K562 (cell line): ENCODE measurements at regions not wholly inside any gene's neighbourhood (a gene's known extent, or its start where the extent isn't known, plus 50 kb on each side); places are given as distances from the start of the nearest gene placed in this dataset.

Source experiments
- ATAC-seq: fragments of 200-7000 bp; cut with Tn5 transposase; 3 replicates; pipeline ENCODE4 v1.9.1; 2020; ENCODE audit warnings: moderate library complexity
- BruUV-seq: library from RNA; stranded (reverse); fragments of 400-500 nt; replicated peaks from 2 replicates; lab custom pipeline; 2021; lab: Mats Ljungman, UMichigan
- CTCF ChIA-PET: fragments of 300-600 bp; formaldehyde crosslinking; extraction: SDS; loops from one replicate; lab custom pipeline; 2021; ENCODE audit warnings: low intra/inter-chr PET ratio; lab: Yijun Ruan, JAX
- POLR2A ChIA-PET: fragments of 300-600, 350-650 bp; sonication (Branson Sonifier 250); formaldehyde crosslinking; extraction: SDS; loops from one replicate; lab custom pipeline; 2021; ENCODE audit warnings: antibody characterized with exemption, inconsistent platforms; lab: Yijun Ruan, JAX
- DNase-seq, 4 experiments: peaks; one replicate each; pipeline versions ENCODE4 v3.0.0 to v3.0.0-alpha.2; 2011 to 2018; ENCODE audit warnings: low spot score in 3 of 4, mixed read lengths in 3 of 4; ENCODE audit errors: extremely low read depth in 1 of 4
- FAIRE-seq: peaks from 2 replicates; lab custom pipeline; 2011; peaks lifted over from hg19 to GRCh38; lab: Jason Lieb, UNC
- H2AFZ ChIP-seq: 2 replicates; pipeline ENCODE4 v1.6.0; 2011; ENCODE audit warnings: low read depth, low read length, control low read depth, inconsistent platforms
- H3K27ac ChIP-seq: fragments of 200-600 bp; 3 replicates; pipeline ENCODE4 v1.8.0; 2011; ENCODE audit warnings: low read depth, mild to moderate bottlenecking, control low read depth, inconsistent platforms, low read length, moderate library complexity, mixed read lengths; ENCODE audit errors: extremely low read depth
- H3K27me3 ChIP-seq, 2 experiments: fragments of 300-600 bp in 1 of 2; 2 replicates in 1 of 2; 3 replicates in 1 of 2; pipeline versions ENCODE4 v1.6.0 to v1.8.0; 2011; ENCODE audit warnings: inconsistent platforms in 2 of 2, low read length in 2 of 2, mild to moderate bottlenecking in 1 of 2, mixed read lengths in 1 of 2, moderate library complexity in 1 of 2; ENCODE audit not compliant: control insufficient read depth in 2 of 2, insufficient read depth in 2 of 2
- H3K36me3 ChIP-seq: fragments of 300-600 bp; 3 replicates; pipeline ENCODE4 v1.8.0; 2011; ENCODE audit warnings: mild to moderate bottlenecking, low read length, inconsistent platforms; ENCODE audit not compliant: control insufficient read depth, insufficient read depth
- H3K4me1 ChIP-seq, 2 experiments: fragments of 200-600 bp in 1 of 2; replicated peaks in 1 of 2; 2 replicates in 1 of 2; 3 replicates in 1 of 2; pipeline versions ENCODE4 v1.5.1 to v1.8.0; 2011; ENCODE audit warnings: inconsistent platforms in 2 of 2, low read length in 2 of 2, mild to moderate bottlenecking in 1 of 2, mixed read lengths in 1 of 2, moderate library complexity in 1 of 2; ENCODE audit not compliant: control insufficient read depth in 2 of 2, insufficient read depth in 2 of 2
- H3K4me2 ChIP-seq: 2 replicates; pipeline ENCODE4 v1.6.1; 2011; ENCODE audit warnings: low read length, control low read depth, inconsistent platforms, mixed read lengths; ENCODE audit not compliant: insufficient read depth
- H3K4me3 ChIP-seq: fragments of 200-600 bp; sonication (generic), shearing (Covaris generic); 2 replicates; pipeline ENCODE4 v1.5.1; 2016; ENCODE audit warnings: control low read depth, inconsistent platforms
- H3K79me2 ChIP-seq: fragments of 200-600 bp; 3 replicates; pipeline ENCODE4 v1.8.0; 2011; ENCODE audit warnings: low read length, inconsistent platforms; ENCODE audit not compliant: control insufficient read depth, insufficient read depth
- H3K9ac ChIP-seq, 2 experiments: 2 replicates each; pipeline versions ENCODE4 v1.6.0 to v1.6.1; 2011; ENCODE audit warnings: low read depth in 2 of 2, low read length in 2 of 2, control low read depth in 1 of 2, inconsistent platforms in 1 of 2, mild to moderate bottlenecking in 1 of 2, mixed read lengths in 1 of 2; ENCODE audit not compliant: insufficient read depth in 1 of 2
- H3K9me1 ChIP-seq: one replicate; pipeline ENCODE4 v1.6.0; 2011; ENCODE audit warnings: inconsistent platforms, mild to moderate bottlenecking, low read length, moderate library complexity; ENCODE audit not compliant: control insufficient read depth, insufficient read depth
- H3K9me3 ChIP-seq: replicated peaks from 2 replicates; pipeline ENCODE4 v1.5.1; 2011; ENCODE audit warnings: low read depth, low read length, inconsistent platforms; ENCODE audit not compliant: control insufficient read depth, insufficient read depth
- H4K20me1 ChIP-seq: replicated peaks from 2 replicates; pipeline ENCODE4 v1.6.1; 2011; ENCODE audit warnings: low read length, inconsistent platforms, mixed read lengths; ENCODE audit not compliant: control insufficient read depth, insufficient read depth
- ATF3 ChIP-seq, 2 experiments: fragments of 450-650 bp in 1 of 2; sonication (generic) in 1 of 2; formaldehyde crosslinking in 1 of 2; IDR thresholded peaks in 1 of 2; conservative IDR thresholded peaks in 1 of 2; 2 replicates each; pipeline versions ENCODE4 v1.6.1 to v1.8.1; 2016 to 2023; ENCODE audit warnings: mild to moderate bottlenecking in 2 of 2, moderate library complexity in 2 of 2, inconsistent platforms in 1 of 2, missing genetic modification reagents in 1 of 2
- CC2D1A ChIP-seq: fragments of 450-650 bp; IDR thresholded peaks from 2 replicates; pipeline ENCODE4 v1.6.1; 2017; ENCODE audit warnings: mild to moderate bottlenecking
- DNMT1 ChIP-seq: fragments of 450-650 bp; IDR thresholded peaks from 2 replicates; pipeline ENCODE4 v1.6.1; 2016; ENCODE audit warnings: antibody characterized with exemption, mild to moderate bottlenecking
- ETV6 ChIP-seq, 3 experiments: fragments of 150-350 bp in 1 of 3; sonication (generic) in 1 of 3; formaldehyde crosslinking in 1 of 3; IDR thresholded peaks; 2 replicates each; pipeline versions ENCODE4 v1.6.1 to v1.8.0; 2014 to 2022; ENCODE audit warnings: borderline replicate concordance in 2 of 3, low read depth in 2 of 3, antibody characterized with exemption in 1 of 3, low read length in 1 of 3, mild to moderate bottlenecking in 1 of 3, missing genetic modification reagents in 1 of 3
- HSF4 ChIP-seq: fragments of 250-450 bp; sonication (Bioruptor Pico); IDR thresholded peaks from 2 replicates; pipeline ENCODE4 v2.1.2; 2022; ENCODE audit warnings: mild to moderate bottlenecking, moderate library complexity, borderline replicate concordance
- JUN ChIP-seq, 2 experiments: sonication (generic) in 1 of 2; formaldehyde crosslinking in 1 of 2; IDR thresholded peaks; 2 replicates each; pipeline versions ENCODE4 v1.6.1 to v1.8.0; 2012 to 2022; ENCODE audit warnings: borderline replicate concordance in 2 of 2, mild to moderate bottlenecking in 2 of 2, improper control_type of control experiment in 1 of 2, low read depth in 1 of 2, low read length in 1 of 2, missing genetic modification reagents in 1 of 2
- NONO ChIP-seq, 2 experiments: fragments of 200-400 bp in 1 of 2; fragments of 450-650 bp in 1 of 2; formaldehyde crosslinking in 1 of 2; IDR thresholded peaks; 2 replicates each; pipeline ENCODE4 v1.6.1; 2017; ENCODE audit warnings: low read depth in 2 of 2, mild to moderate bottlenecking in 2 of 2, moderate library complexity in 2 of 2, low read length in 1 of 2
- PKNOX1 ChIP-seq: fragments of 450-650 bp; IDR thresholded peaks from 2 replicates; pipeline ENCODE4 v1.6.1; 2016
- SIX5 ChIP-seq, 2 experiments: IDR thresholded peaks; 2 replicates each; pipeline ENCODE4 v1.6.1; 2011; ENCODE audit warnings: low read length in 2 of 2, borderline replicate concordance in 1 of 2, low read depth in 1 of 2, mild to moderate bottlenecking in 1 of 2, moderate library complexity in 1 of 2; ENCODE audit not compliant: insufficient read depth in 1 of 2
- SP1 ChIP-seq: sonication (generic); formaldehyde crosslinking; IDR thresholded peaks from 2 replicates; pipeline ENCODE4 v1.8.1; 2022; ENCODE audit warnings: mild to moderate bottlenecking, missing genetic modification reagents
- TRIM25 ChIP-seq: fragments of 450-650 bp; IDR thresholded peaks from 2 replicates; pipeline ENCODE4 v1.7.0; 2016; ENCODE audit warnings: borderline replicate concordance
- WHSC1 ChIP-seq: IDR thresholded peaks from one replicate; pipeline ENCODE4 v1.6.1; 2012; ENCODE audit warnings: low read length, control low read depth, inconsistent platforms
- YBX1 ChIP-seq: fragments of 450-650 bp; IDR thresholded peaks from 2 replicates; pipeline ENCODE4 v1.7.1; 2016; ENCODE audit warnings: mild to moderate bottlenecking
- ZBTB12 ChIP-seq: fragments of 250-450 bp; sonication (Bioruptor Pico); IDR thresholded peaks from 2 replicates; pipeline ENCODE4 v1.4.0; 2020
- ZNF436 ChIP-seq: fragments of 250-450, 450-650 bp; sonication (Bioruptor Pico); formaldehyde crosslinking; IDR thresholded peaks from 2 replicates; pipeline ENCODE4 v1.7.0; 2020; ENCODE audit warnings: mild to moderate bottlenecking
- WGBS: fragments of 100-300 bp; shearing (Covaris generic); methylation state at CpG from one replicate; pipeline ENCODE4 v1.1.6; 2016; ENCODE audit warnings: low coverage, mixed read lengths; ENCODE audit not compliant: insufficient coverage; ENCODE audit errors: missing lambda C conversion rate; 5-methylcytosine and 5-hydroxymethylcytosine counted together
- in situ Hi-C: fragments of 300-500 bp; cut with MboI; formaldehyde crosslinking; loops from 4 replicates; pipeline ENCODE4 v1.15.0; 2018; ENCODE audit warnings: inconsistent platforms, mixed read lengths
- intact Hi-C: fragments of 100-400 bp; cut with micrococcal nuclease; formaldehyde crosslinking; loops from 2 replicates; pipeline ENCODE4 v1.14.2; 2022

- no peak for FAIRE-seq
- WGBS, result 0% methylated on average over 2 of the region's 2 CpGs
- Histone ChIP-seq H3K27ac (no peak overlapping the region), H3K9me3 (no peaks in the 10 kb centered on the region), H3K36me3 (no peaks in the 10 kb centered on the region), H4K20me1 (no peaks in the 10 kb centered on the region), H3K79me2 (no peaks in the 10 kb centered on the region), H2AFZ (no peak overlapping the region), H3K9ac (no peak overlapping the region), H3K4me1 (no peaks in the 10 kb centered on the region), H3K27me3 (no peaks in the 10 kb centered on the region), H3K4me3 (no peak overlapping the region), H3K9me1 (no peaks in the 10 kb centered on the region), H3K4me2 (no peak overlapping the region)
- in situ Hi-C loops (loop anchor here (25.0 kb wide), 1 partner anchor 470 kb away; no protein-coding TSS in a partner anchor), intact Hi-C loops (loop anchor here (1.0 to 2.0 kb wide), 3 partner anchors 475 to 598 kb away; no protein-coding TSS in a partner anchor)
- ATAC-seq, result no peak
- no TSS peak for BruUV-seq
- POLR2A ChIA-PET, result no interaction called here
- no peak for DNase-seq
- CTCF ChIA-PET, result interaction anchor here (1.2 to 1.7 kb wide), 3 partner anchors 476 to 598 kb away, joined by 4 to 13 read pairs (median 5); no protein-coding TSS in a partner anchor
- TF ChIP-seq ATF3 (IDR thresholded peaks at IDR 0.05), result no peak
- TF ChIP-seq ATF3 (CRISPR knock-in tag; conservative IDR thresholded peaks at IDR 0.05), result no peak
- TF ChIP-seq NONO (IDR thresholded peaks at IDR 0.05; ENCODE audit: low read depth in 2 of 2, low read length in 1 of 2), result no peak
- TF ChIP-seq CC2D1A, result no peak
- no peak for TF ChIP-seq ZBTB12 (CRISPR knock-in tag)
- no peak for TF ChIP-seq SIX5 (IDR thresholded peaks at IDR 0.05; ENCODE audit: borderline replicate concordance in 1 of 2, insufficient read depth in 1 of 2, low read depth in 1 of 2, low read length in 2 of 2)
- TF ChIP-seq ETV6 (IDR thresholded peaks at IDR 0.05; ENCODE audit: borderline replicate concordance in 1 of 2, low read depth in 2 of 2, low read length in 1 of 2), result no peak
- no peak for TF ChIP-seq ETV6 (CRISPR knock-in tag; IDR thresholded peaks at IDR 0.05; ENCODE audit: borderline replicate concordance)
- TF ChIP-seq JUN (IDR thresholded peaks at IDR 0.05; ENCODE audit: borderline replicate concordance, low read depth, low read length), result no peak
- TF ChIP-seq JUN (CRISPR knock-in tag; IDR thresholded peaks at IDR 0.05; ENCODE audit: borderline replicate concordance), result no peak
- no peak for TF ChIP-seq TRIM25
- TF ChIP-seq SP1 (CRISPR knock-in tag), result no peak
- no peak for TF ChIP-seq ZNF436 (CRISPR knock-in tag)
- TF ChIP-seq WHSC1, result no peak
- no peak for TF ChIP-seq YBX1
- no peak for TF ChIP-seq DNMT1
- no peak for TF ChIP-seq PKNOX1
- TF ChIP-seq HSF4, result no peak
Observed at GRCh38 chr3:115217292-115217677, 70.2 kb upstream of the ZBTB20 start.
